Calu3 (cell line): ENCODE measurements at regions not wholly inside any gene's neighbourhood (a gene's known extent, or its start where the extent isn't known, plus 50 kb on each side); places are given as distances from the start of the nearest gene placed in this dataset.
"Not testable (repeated sequence)": the region's sequence is repeated elsewhere in the genome, so short reads cannot be mapped to it uniquely, and the experiment has no call there.

Source experiments
- BruUV-seq: library from RNA; stranded (reverse); fragments of 400-500 nt; replicated peaks from 2 replicates; lab custom pipeline; 2021; lab: Mats Ljungman, UMichigan
- CTCF ChIA-PET: fragments of 300-600 bp; sonication (Branson Sonifier 250); formaldehyde crosslinking; loops from one replicate; lab custom pipeline; 2022; ENCODE audit warnings: antibody characterized with exemption; lab: Charles Lee
- DNase-seq: peaks from one replicate; pipeline ENCODE4 v3.0.0; 2022
- H3K27ac Mint-ChIP-seq: one replicate; pipeline ENCODE4 v1.8.0; 2022; ENCODE audit warnings: mixed read lengths; ENCODE audit not compliant: unreplicated experiment
- H3K27me3 Mint-ChIP-seq: one replicate; pipeline ENCODE4 v1.8.0; 2022; ENCODE audit warnings: mixed read lengths; ENCODE audit not compliant: unreplicated experiment
- H3K36me3 Mint-ChIP-seq: one replicate; pipeline ENCODE4 v1.8.0; 2022; ENCODE audit warnings: mild to moderate bottlenecking, moderate library complexity, mixed read lengths; ENCODE audit not compliant: insufficient read depth, unreplicated experiment
- H3K4me1 Mint-ChIP-seq: one replicate; pipeline ENCODE4 v1.8.0; 2022; ENCODE audit warnings: mild to moderate bottlenecking, low read depth, mixed read lengths; ENCODE audit not compliant: unreplicated experiment
- H3K4me3 Mint-ChIP-seq: one replicate; pipeline ENCODE4 v1.8.0; 2022; ENCODE audit warnings: mild to moderate bottlenecking, low read depth, moderate library complexity, mixed read lengths; ENCODE audit not compliant: unreplicated experiment
- H3K9me3 Mint-ChIP-seq: one replicate; pipeline ENCODE4 v1.8.0; 2022; ENCODE audit warnings: low read depth, mixed read lengths; ENCODE audit not compliant: unreplicated experiment
- intact Hi-C: fragments of 100-400 bp; cut with micrococcal nuclease; formaldehyde crosslinking; loops from one replicate; pipeline ENCODE4 v1.10.0; 2022; ENCODE audit not compliant: unreplicated experiment
- TF ChIP-seq, protein P1 (sequence below): fragments of 200-600 bp; IDR thresholded peaks from one replicate; pipeline ENCODE4 v1.8.0; 2022; ENCODE audit warnings: antibody characterized with exemption; ENCODE audit not compliant: unreplicated experiment

DNA sequence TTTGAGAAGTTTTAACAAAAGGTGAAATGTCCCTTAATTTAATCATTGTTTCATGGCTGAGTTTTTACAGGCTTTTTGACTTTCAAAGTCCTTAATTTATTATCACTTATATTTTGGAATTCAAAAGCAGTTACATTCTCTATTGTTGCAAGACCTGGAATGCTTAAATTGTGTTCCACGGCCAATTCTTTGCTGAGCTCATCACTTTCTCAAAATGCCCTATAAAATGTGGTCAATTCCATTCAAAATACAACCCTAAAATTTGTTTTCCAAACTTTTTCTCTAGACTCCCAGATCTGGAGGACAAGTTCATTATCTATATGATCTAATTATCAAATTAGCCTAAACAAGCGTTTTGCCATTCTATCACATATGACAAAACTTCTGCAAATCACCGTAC is 1051.2 kb downstream of the TDRD15 start:
- BruUV-seq: no TSS peak
- no peaks in the 10 kb centered on the region for H3K27me3 Mint-ChIP-seq
- no peak overlapping the region for H3K4me3 Mint-ChIP-seq
- no peaks in the 10 kb centered on the region for H3K4me1 Mint-ChIP-seq
- DNase-seq: no peak
- TF ChIP-seq, protein P1, sequence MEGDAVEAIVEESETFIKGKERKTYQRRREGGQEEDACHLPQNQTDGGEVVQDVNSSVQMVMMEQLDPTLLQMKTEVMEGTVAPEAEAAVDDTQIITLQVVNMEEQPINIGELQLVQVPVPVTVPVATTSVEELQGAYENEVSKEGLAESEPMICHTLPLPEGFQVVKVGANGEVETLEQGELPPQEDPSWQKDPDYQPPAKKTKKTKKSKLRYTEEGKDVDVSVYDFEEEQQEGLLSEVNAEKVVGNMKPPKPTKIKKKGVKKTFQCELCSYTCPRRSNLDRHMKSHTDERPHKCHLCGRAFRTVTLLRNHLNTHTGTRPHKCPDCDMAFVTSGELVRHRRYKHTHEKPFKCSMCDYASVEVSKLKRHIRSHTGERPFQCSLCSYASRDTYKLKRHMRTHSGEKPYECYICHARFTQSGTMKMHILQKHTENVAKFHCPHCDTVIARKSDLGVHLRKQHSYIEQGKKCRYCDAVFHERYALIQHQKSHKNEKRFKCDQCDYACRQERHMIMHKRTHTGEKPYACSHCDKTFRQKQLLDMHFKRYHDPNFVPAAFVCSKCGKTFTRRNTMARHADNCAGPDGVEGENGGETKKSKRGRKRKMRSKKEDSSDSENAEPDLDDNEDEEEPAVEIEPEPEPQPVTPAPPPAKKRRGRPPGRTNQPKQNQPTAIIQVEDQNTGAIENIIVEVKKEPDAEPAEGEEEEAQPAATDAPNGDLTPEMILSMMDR: no peak
- no peak overlapping the region for H3K27ac Mint-ChIP-seq
- intact Hi-C loops: no loop called here
- H3K9me3 Mint-ChIP-seq: peaks cover 7% of the 10 kb centered on the region
- CTCF ChIA-PET: no interaction called here
- no peaks in the 10 kb centered on the region for H3K36me3 Mint-ChIP-seq

DNA sequence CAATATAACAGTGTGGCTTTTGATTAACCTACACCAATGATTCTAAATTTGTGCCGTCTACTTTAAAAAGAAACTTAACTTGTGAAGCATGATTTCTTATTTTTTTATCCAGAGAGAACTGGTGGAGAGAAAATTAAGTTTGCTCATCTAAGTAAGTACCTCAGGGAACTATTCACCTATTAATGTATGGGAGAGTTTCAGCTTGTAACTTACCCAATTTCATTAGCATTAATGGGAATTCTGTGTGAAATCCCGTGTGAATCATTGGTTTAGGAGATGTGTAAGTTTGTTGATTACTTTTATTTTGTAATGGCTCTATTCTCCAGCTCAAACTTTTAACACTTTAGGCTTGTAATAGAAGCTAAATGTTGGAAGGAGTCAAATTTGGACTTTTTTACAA is 1061.5 kb downstream of the TDRD15 start:
- CTCF ChIA-PET: no interaction called here
- intact Hi-C loops: no loop called here
- H3K4me3 Mint-ChIP-seq: no peak overlapping the region
- BruUV-seq: no TSS peak
- H3K27ac Mint-ChIP-seq: no peak overlapping the region
- H3K27me3 Mint-ChIP-seq: no peaks in the 10 kb centered on the region
- H3K9me3 Mint-ChIP-seq: peaks cover 9% of the 10 kb centered on the region
- H3K36me3 Mint-ChIP-seq: no peaks in the 10 kb centered on the region
- no peak for DNase-seq
- no peaks in the 10 kb centered on the region for H3K4me1 Mint-ChIP-seq
- TF ChIP-seq, protein P1: no peak

DNA sequence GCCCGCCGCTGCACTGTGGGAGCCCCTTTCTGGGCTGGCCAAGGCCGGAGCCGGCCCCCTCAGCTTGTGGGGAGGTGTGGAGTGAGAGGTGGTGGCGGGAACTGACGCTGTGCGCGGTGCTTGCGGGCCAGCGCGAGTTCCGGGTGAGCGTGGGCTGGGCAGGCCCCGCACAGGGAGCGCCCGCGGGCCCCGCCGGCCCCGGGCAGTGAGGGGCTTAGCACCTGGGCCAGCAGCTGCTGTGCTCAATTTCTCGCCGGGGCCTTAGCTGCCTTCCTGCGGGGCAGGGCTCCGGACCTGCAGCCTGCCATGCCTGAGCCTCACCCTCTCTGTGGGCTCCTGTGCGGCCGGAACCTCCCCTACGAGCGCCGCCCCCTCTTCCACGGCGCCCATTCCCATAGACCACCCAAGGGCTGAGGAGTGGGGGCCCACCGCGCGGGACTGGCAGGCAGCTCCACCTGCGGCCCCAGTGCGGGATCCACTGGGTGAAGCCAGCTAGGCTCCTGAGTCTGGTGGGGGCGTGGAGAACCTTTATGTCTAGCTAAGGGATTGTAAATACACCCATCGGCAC is 1062.6 kb downstream of the TDRD15 start:
- H3K27ac Mint-ChIP-seq, H3K9me3 Mint-ChIP-seq, H3K4me3 Mint-ChIP-seq, intact Hi-C loops, H3K36me3 Mint-ChIP-seq, H3K4me1 Mint-ChIP-seq, H3K27me3 Mint-ChIP-seq, BruUV-seq, DNase-seq, CTCF ChIA-PET: not testable (repeated sequence)

DNA sequence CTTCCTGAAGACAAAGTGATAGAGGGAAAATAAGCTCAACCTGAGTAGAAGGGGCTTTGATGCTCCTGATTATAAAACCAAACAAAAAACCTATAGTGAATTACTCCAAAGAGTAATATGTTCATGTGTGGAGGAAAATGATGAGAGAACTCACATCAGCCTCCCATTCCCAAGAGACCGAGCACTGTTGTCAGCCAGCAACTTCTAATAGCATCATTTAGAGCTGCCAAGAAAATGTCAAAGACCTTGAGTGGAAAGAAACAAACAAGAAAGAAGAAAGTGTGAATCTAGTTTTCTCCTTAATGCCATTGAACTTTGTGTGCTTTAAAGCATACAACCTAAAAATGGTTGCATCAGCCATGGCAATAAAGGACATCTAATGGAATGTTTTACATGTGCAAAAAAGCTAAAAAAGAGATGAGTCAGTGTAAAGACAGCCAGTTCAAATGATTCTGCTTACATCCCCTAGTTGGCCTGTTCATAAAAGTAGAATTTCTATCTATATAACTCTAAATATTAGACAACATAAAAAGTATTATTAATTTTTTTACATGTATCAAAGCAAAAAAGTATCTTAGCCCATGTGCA is 1066.2 kb downstream of the TDRD15 start:
- no peak overlapping the region for H3K27ac Mint-ChIP-seq
- no peaks in the 10 kb centered on the region for H3K27me3 Mint-ChIP-seq
- no peak overlapping the region for H3K4me3 Mint-ChIP-seq
- CTCF ChIA-PET: no interaction called here
- no peaks in the 10 kb centered on the region for H3K36me3 Mint-ChIP-seq
- DNase-seq: no peak
- intact Hi-C loops: loop anchor here (10.0 kb wide), 1 partner anchor 265 kb away; no protein-coding TSS in a partner anchor
- BruUV-seq: no TSS peak
- H3K4me1 Mint-ChIP-seq: no peaks in the 10 kb centered on the region
- TF ChIP-seq, protein P1: no peak
- H3K9me3 Mint-ChIP-seq: peaks cover 13% of the 10 kb centered on the region

DNA sequence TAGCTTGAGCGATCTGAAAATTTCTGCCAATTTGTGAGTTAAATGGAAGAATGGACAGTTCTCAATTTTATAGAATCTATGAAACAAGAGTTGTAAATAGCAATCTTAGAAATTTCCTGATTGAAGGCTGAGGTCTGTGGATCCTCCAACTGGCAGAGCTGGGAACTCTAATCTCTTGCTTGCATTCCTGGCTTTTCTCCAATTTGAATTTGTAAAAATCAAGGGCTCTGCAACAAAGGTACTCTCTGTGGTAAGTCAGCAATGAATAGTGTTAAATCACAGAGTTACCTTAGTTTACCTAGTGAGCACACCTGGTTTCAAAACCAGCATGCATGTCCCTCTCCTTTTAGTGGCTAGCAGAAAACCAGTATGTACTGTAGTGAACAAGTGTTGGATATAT is 1070.5 kb downstream of the TDRD15 start:
- H3K9me3 Mint-ChIP-seq: peaks cover 15% of the 10 kb centered on the region
- intact Hi-C loops: loop anchor here (10.0 kb wide), 1 partner anchor 269 kb away; no protein-coding TSS in a partner anchor
- H3K27ac Mint-ChIP-seq: no peak overlapping the region
- H3K4me3 Mint-ChIP-seq: no peak overlapping the region
- H3K36me3 Mint-ChIP-seq: no peaks in the 10 kb centered on the region
- no peaks in the 10 kb centered on the region for H3K27me3 Mint-ChIP-seq
- TF ChIP-seq, protein P1: no peak
- CTCF ChIA-PET: no interaction called here
- no TSS peak for BruUV-seq
- H3K4me1 Mint-ChIP-seq: no peaks in the 10 kb centered on the region
- no peak for DNase-seq
